HG02610 (cell line): ENCODE measurements at regions not wholly inside any gene's neighbourhood (a gene's known extent, or its start where the extent isn't known, plus 50 kb on each side); places are given as distances from the start of the nearest gene placed in this dataset.
A peak's percentile ranks its signal among the peaks of the same experiment; 100 is the strongest.

ENCODE experiments used
- ATAC-seq: cut with Tn5 transposase; IDR thresholded peaks from one replicate; pipeline ENCODE4 v1.9.1; 2021; ENCODE audit warnings: mild to moderate bottlenecking, moderate library complexity; ENCODE audit not compliant: unreplicated experiment

GRCh38 chr9:105142406-105143135 is 101.9 kb upstream of the SLC44A1 start:
- no peak for ATAC-seq

GRCh38 chr9:105143136-105143430 is 101.4 kb upstream of the SLC44A1 start:
- ATAC-seq, result no peak

- ATAC-seq, result no peak
Measured at GRCh38 chr9:105144076-105144475, 100.4 kb upstream of the SLC44A1 start.

GRCh38 chr9:105144841-105145240 is 99.6 kb upstream of the SLC44A1 start:
- no peak for ATAC-seq

- no peak for ATAC-seq
Measured at GRCh38 chr9:105146677-105147076, 97.8 kb upstream of the SLC44A1 start.

- ATAC-seq, result no peak
Measured at GRCh38 chr9:105147110-105147871, 97.2 kb upstream of the SLC44A1 start.

GRCh38 chr9:105148328-105149006 is 96.0 kb upstream of the SLC44A1 start:
- no peak for ATAC-seq

DNA sequence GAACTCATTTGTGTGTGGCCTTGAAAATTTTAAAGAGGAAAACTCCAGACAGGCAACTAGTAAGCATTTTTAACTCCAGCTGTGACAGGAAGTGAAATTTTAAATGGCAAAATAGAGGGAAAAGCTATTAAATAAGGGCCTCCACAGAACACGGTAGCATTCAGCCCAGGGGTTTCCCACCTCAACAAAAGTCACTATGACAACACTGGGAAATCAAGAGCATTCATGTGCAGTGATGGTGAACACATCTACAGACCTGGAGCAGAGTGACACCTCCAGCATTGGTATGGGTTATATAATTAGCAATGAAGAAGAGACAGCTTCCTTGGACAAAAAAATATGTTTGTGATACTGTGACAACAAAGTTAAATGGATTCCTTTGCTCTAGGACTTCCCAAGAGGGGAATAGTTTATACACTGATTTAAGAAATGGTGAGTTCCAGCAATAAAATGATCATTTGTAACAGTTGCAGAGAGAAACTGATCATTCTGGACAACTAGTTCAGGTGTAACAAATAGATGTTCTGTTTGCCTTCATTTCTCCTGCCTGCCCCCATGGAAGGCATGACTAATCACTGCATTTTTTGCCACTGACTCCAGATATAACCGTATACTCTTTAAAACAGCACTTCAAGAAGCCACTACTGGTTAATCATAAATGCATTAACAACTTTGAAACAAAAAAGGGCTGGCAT is 93.3 kb upstream of the SLC44A1 start:
- ATAC-seq, result peak; percentile 94

GRCh38 chr9:105151686-105151995 is 92.8 kb upstream of the SLC44A1 start:
- ATAC-seq, result no peak

GRCh38 chr9:105154723-105155191 is 89.7 kb upstream of the SLC44A1 start:
- ATAC-seq, result no peak

- peak; percentile 73 for ATAC-seq
Measured at GRCh38 chr9:105157171-105157583, 87.3 kb upstream of the SLC44A1 start.

DNA sequence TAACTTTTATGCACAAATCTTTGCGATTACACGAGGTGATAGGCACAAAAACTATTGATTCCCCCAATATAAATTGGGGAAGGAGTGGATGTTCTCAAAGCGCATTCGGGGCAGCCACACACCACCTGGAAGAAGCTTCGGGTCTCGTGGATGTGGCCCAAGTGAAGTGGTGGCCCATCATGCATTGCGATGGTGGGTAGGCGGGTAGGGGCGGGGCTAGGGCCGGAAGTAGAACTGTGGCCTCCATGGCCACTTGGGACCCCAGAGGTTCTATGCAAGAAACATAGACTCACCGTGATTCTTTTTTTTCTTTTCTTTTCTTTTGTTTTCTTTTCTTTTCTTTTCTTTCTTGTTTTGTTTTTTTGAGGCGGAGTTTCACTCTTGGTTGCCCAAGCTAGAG is 86.4 kb upstream of the SLC44A1 start:
- no peak for ATAC-seq

- no peak for ATAC-seq
Measured at GRCh38 chr9:105158898-105159297, 85.6 kb upstream of the SLC44A1 start.

- no peak for ATAC-seq
Measured at GRCh38 chr9:105168870-105169319, 75.6 kb upstream of the SLC44A1 start.

DNA sequence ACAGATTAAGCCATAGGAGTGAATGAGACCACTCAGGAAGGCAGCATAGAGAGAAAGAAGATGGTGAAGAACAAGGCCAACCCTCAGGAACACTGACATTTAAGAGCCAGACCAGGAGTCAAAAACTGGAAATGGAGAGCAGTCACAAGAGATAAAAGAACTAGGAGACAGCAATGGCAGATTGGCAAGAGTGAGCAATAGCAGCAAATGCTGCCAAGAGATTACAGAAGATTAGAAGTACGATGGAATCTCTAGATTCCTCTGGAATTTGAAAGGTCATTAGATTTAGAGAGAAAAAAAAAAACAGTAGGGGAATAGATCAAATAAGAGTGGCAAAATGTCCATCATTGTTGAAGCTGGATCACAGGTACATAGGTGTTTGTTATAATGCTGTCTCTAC is 73.4 kb upstream of the SLC44A1 start:
- no peak for ATAC-seq

- no peak for ATAC-seq
Measured at GRCh38 chr9:105171589-105171988, 72.9 kb upstream of the SLC44A1 start.

- ATAC-seq, result no peak
Measured at GRCh38 chr9:105172436-105172835, 72.0 kb upstream of the SLC44A1 start.

GRCh38 chr9:105173306-105173705 is 71.1 kb upstream of the SLC44A1 start:
- ATAC-seq, result no peak

GRCh38 chr9:105173826-105174225 is 70.6 kb upstream of the SLC44A1 start:
- ATAC-seq, result no peak

DNA sequence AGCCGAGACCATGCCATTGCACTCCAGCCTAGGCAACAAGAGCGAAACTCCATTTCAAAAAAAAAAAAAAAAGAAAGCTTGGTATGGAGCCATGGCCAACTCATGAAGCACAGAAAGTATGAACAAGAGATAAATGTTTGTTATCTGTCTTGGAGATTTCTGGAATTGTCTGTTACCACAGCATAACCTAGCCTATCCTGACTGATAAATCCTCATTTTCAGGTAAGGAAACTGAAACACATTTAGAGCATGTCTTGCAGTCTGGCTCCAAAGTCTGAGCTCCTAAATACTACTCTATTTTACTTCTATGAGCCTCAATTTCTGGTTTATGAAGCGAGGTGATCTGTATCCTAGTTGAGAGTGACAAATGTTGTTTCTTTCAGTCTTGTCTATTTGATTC is 68.3 kb upstream of the SLC44A1 start:
- no peak for ATAC-seq

DNA sequence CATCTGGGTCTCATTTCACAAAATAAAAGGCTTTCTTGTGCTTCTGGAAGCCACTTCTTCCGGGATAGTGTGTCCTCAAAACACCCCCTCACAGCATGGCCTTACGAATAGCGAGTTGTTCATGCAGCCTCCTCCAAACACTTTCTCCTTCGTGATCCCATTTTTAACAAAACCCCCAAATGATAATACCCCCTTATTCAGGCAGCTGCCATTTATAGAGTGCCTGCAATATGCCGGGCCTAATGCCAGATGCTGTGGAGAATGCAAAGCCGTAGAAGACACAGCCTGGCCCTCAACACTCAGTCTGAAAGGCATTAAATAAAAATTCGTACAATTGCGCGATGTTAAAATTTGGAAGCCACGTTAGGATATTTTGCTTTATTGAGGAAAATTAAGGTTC is 66.4 kb upstream of the SLC44A1 start:
- ATAC-seq, result no peak
